ENCODE measurements at regions not wholly inside any gene's neighbourhood (a gene's known extent, or its start where the extent isn't known, plus 50 kb on each side); places are given as distances from the start of the nearest gene placed in this dataset.

DNA sequence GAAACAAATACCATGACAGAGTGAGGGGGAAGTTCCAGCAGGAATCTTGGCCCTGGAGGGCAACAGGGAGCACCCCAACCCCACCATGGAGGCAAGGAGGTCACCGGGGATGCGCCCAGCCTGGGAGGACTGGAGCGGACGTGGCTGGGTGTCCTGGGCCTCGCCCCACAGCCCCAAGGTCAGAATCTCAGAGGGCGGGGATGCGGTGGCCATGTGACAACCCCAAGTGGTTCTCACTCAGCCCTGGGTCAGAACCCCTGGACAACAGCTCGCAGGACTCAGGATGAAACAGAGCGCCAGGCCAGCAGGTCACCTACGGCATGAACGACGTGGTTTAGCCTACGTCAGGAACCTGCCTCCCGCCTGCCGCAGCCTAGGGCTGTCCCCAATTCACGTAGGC is 64.0 kb upstream of the ZNF354A start:
- H3K27ac ChIP-seq (ENCODE audit: extremely low read depth, low read depth, low read length), result no peak overlapping the region
- ChIA-PET POLR2A (no interaction called here), CTCF (no interaction called here)
- no peak overlapping the region for H3K4me3 ChIP-seq (ENCODE audit: low read depth, low read length)
- no peaks in the 10 kb centered on the region for H3K9me3 ChIP-seq (ENCODE audit: control insufficient read depth, insufficient read depth, low read depth, low read length)
- H3K4me1 ChIP-seq (ENCODE audit: control insufficient read depth, insufficient read depth, low read length), result no peaks in the 10 kb centered on the region
- H3K36me3 ChIP-seq (ENCODE audit: control insufficient read depth in 2 of 2, insufficient read depth in 1 of 2, low read length in 2 of 2), result no peaks in the 10 kb centered on the region
- TF ChIP-seq ZNF311 (tag by site-specific recombination; IDR thresholded peaks at IDR 0.05; ENCODE audit: borderline replicate concordance), result no peak
- TF ChIP-seq ZNF621 (tag by site-specific recombination; IDR thresholded peaks at IDR 0.05), result no peak

DNA sequence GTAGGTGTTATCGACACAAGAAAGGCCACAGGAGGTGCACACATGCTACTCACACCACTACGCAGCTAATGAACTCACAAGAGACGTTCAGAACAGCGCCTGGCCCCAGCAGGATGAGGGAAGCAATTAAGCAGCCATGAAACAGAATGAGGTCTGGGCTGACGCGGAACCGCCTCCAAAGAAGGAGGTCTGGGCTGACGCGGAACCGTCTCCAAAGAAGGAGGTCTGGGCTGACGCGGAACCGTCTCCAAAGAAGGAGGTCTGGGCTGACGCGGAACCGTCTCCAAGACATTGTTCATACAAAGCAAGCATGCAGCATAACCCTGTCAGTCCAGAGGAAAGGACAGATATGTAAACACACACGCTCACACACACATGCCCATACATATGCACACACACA is 63.2 kb upstream of the ZNF354A start:
- H3K4me3 ChIP-seq (ENCODE audit: low read depth, low read length), result no peak overlapping the region
- no peaks in the 10 kb centered on the region for H3K9me3 ChIP-seq (ENCODE audit: control insufficient read depth, insufficient read depth, low read depth, low read length)
- no peaks in the 10 kb centered on the region for H3K4me1 ChIP-seq (ENCODE audit: control insufficient read depth, insufficient read depth, low read length)
- ChIA-PET POLR2A (no interaction called here), CTCF (no interaction called here)
- no peak overlapping the region for H3K27ac ChIP-seq (ENCODE audit: extremely low read depth, low read depth, low read length)
- no peaks in the 10 kb centered on the region for H3K36me3 ChIP-seq (ENCODE audit: control insufficient read depth in 2 of 2, insufficient read depth in 1 of 2, low read length in 2 of 2)
- TF ChIP-seq GLIS2 (tag by site-specific recombination; IDR thresholded peaks at IDR 0.05), result no peak
- TF ChIP-seq ZNF423 (tag by site-specific recombination; IDR thresholded peaks at IDR 0.05), result no peak
- TF ChIP-seq, protein P1, sequence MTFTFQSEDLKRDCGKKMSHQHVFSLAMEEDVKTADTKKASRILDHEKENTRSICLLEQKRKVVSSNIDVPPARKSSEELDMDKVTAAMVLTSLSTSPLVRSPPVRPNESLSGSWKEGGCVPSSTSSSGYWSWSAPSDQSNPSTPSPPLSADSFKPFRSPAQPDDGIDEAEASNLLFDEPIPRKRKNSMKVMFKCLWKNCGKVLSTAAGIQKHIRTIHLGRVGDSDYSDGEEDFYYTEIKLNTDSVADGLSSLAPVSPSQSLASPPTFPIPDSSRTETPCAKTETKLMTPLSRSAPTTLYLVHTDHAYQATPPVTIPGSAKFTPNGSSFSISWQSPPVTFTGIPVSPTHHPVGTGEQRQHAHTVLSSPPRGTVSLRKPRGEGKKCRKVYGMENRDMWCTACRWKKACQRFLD (tag by site-specific recombination; IDR thresholded peaks at IDR 0.05), result no peak
- TF ChIP-seq ZNF302 (tag by site-specific recombination; IDR thresholded peaks at IDR 0.05; ENCODE audit: low read depth), result no peak
- TF ChIP-seq, protein P2, sequence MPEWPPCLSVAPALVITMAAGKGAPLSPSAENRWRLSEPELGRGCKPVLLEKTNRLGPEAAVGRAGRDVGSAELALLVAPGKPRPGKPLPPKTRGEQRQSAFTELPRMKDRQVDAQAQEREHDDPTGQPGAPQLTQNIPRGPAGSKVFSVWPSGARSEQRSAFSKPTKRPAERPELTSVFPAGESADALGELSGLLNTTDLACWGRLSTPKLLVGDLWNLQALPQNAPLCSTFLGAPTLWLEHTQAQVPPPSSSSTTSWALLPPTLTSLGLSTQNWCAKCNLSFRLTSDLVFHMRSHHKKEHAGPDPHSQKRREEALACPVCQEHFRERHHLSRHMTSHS (tag by site-specific recombination; IDR thresholded peaks at IDR 0.05), result no peak
- no peak for TF ChIP-seq ZEB2 (tag by site-specific recombination; IDR thresholded peaks at IDR 0.05)
- TF ChIP-seq GFI1B (tag by site-specific recombination; IDR thresholded peaks at IDR 0.05), result no peak
- TF ChIP-seq ZNF248 (tag by site-specific recombination; IDR thresholded peaks at IDR 0.05), result no peak
- TF ChIP-seq ZNF221 (tag by site-specific recombination; IDR thresholded peaks at IDR 0.05; ENCODE audit: borderline replicate concordance), result no peak
- no peak for TF ChIP-seq ZNF311 (tag by site-specific recombination; IDR thresholded peaks at IDR 0.05; ENCODE audit: borderline replicate concordance)
- no peak for TF ChIP-seq ZNF214 (tag by site-specific recombination; IDR thresholded peaks at IDR 0.05; ENCODE audit: borderline replicate concordance)
- TF ChIP-seq ZFP3 (tag by site-specific recombination; IDR thresholded peaks at IDR 0.05; ENCODE audit: low read depth), result no peak
- TF ChIP-seq ZNF19 (tag by site-specific recombination; IDR thresholded peaks at IDR 0.05; ENCODE audit: low read depth), result no peak
- TF ChIP-seq TCF7L2 (IDR thresholded peaks at IDR 0.05; ENCODE audit: borderline replicate concordance, low read depth, low read length), result no peak
- TF ChIP-seq GLIS1 (tag by site-specific recombination; IDR thresholded peaks at IDR 0.05), result no peak

DNA sequence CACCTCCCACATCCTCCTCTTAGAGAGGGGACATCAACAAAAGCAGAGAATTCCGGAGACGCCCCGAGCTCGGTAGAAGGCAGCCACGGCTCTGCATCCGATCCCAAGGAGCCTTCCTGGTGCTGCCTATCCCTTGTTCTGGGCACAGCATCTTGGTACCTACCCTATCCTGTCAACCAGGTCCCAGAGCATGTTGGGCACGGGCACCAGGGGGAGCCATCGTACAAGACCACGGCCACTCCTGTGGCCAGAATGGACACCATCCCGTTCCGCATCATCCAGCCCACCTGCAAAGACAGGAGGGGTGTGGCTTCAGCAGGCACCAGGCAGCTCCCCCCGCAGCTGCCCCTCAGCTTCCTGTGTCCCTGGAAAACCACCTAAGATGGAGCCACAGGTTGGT is 62.7 kb upstream of the ZNF354A start:
- H3K4me1 ChIP-seq (ENCODE audit: control insufficient read depth, insufficient read depth, low read length), result no peaks in the 10 kb centered on the region
- no peaks in the 10 kb centered on the region for H3K9me3 ChIP-seq (ENCODE audit: control insufficient read depth, insufficient read depth, low read depth, low read length)
- POLR2A ChIA-PET, result no interaction called here
- 0 out of 2 replicates have a peak, but pooled peaks have one; percentile 8 for TF ChIP-seq ZNF654 (tag by site-specific recombination; IDR thresholded peaks at IDR 0.05; ENCODE audit: low read depth)
- no peak for TF ChIP-seq GLIS1 (tag by site-specific recombination; IDR thresholded peaks at IDR 0.05)
- CTCF ChIA-PET, result interaction anchor here (0.6 kb wide), 1 partner anchor 11 kb away, joined by 4 read pairs; no protein-coding TSS in a partner anchor
- H3K27ac ChIP-seq (ENCODE audit: extremely low read depth, low read depth, low read length), result no peak overlapping the region
- no peak overlapping the region for H3K4me3 ChIP-seq (ENCODE audit: low read depth, low read length)
- no peaks in the 10 kb centered on the region for H3K36me3 ChIP-seq (ENCODE audit: control insufficient read depth in 2 of 2, insufficient read depth in 1 of 2, low read length in 2 of 2)

DNA sequence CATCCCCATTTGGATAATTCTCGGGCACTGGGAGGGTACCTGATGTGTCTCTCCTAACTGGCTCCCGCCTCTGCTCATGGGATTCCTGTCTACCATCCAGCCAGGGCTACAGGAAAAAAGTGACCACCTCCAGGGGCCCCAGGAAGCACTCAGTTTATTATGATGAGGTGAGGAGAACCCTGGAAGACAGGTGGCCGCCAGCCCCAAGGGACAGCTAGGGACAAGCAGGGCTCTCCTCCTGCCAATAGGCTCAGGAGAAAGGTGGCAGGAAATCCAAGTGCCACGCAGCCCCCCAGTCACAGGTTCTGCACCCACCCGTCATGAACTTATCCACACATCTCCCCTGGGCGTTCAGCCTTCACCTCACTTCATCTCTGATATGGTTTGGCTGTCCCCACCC is 61.5 kb upstream of the ZNF354A start:
- Histone ChIP-seq H3K4me3 (ENCODE audit: low read depth, low read length) (no peak overlapping the region), H3K4me1 (ENCODE audit: control insufficient read depth, insufficient read depth, low read length) (no peaks in the 10 kb centered on the region), H3K36me3 (ENCODE audit: control insufficient read depth in 2 of 2, insufficient read depth in 1 of 2, low read length in 2 of 2) (no peaks in the 10 kb centered on the region), H3K9me3 (ENCODE audit: control insufficient read depth, insufficient read depth, low read depth, low read length) (no peaks in the 10 kb centered on the region), H3K27ac (ENCODE audit: extremely low read depth, low read depth, low read length) (no peak overlapping the region)
- no peak for TF ChIP-seq ZNF529 (tag by site-specific recombination; IDR thresholded peaks at IDR 0.05; ENCODE audit: insufficient replicate concordance)
- CTCF ChIA-PET, result no interaction called here
- POLR2A ChIA-PET, result no interaction called here
